Activated CD4-positive, alpha-beta T cell treated with anti-CD3 and anti-CD28 coated beads, Interleukin-2, amount 10 ng/mL, durations not matched to agents 7 days and 5 days (primary cell): ENCODE measurements at regions not wholly inside any gene's neighbourhood (a gene's known extent, or its start where the extent isn't known, plus 50 kb on each side); places are given as distances from the start of the nearest gene placed in this dataset.

Experiments
- CTCF ChIA-PET: fragments of 350-600 bp; sonication (Branson Sonifier 250); formaldehyde crosslinking; loops from one replicate; lab custom pipeline; 2021; ENCODE audit warnings: antibody characterized with exemption; lab: Charles Lee
- POLR2A ChIA-PET: fragments of 350-600 bp; sonication (Branson Sonifier 250); formaldehyde crosslinking; loops from one replicate; lab custom pipeline; 2021; ENCODE audit warnings: antibody characterized with exemption; lab: Charles Lee
- DNase-seq: peaks from one replicate; pipeline ENCODE4 v3.0.0-alpha.2; 2020
- H3K27ac Mint-ChIP-seq: one replicate; pipeline ENCODE4 v1.8.0; 2021; ENCODE audit warnings: mild to moderate bottlenecking, moderate library complexity, mixed read lengths
- H3K27me3 Mint-ChIP-seq: one replicate; pipeline ENCODE4 v1.8.0; 2021; ENCODE audit warnings: mixed read lengths
- H3K36me3 Mint-ChIP-seq: one replicate; pipeline ENCODE4 v1.8.0; 2021; ENCODE audit warnings: low read depth, mixed read lengths
- H3K4me1 Mint-ChIP-seq: one replicate; pipeline ENCODE4 v1.8.0; 2021; ENCODE audit warnings: mixed read lengths
- H3K4me3 Mint-ChIP-seq: one replicate; pipeline ENCODE4 v1.8.0; 2021; ENCODE audit warnings: mild to moderate bottlenecking, moderate library complexity, mixed read lengths
- H3K9me3 Mint-ChIP-seq: one replicate; pipeline ENCODE4 v1.8.0; 2021; ENCODE audit warnings: mixed read lengths

DNA sequence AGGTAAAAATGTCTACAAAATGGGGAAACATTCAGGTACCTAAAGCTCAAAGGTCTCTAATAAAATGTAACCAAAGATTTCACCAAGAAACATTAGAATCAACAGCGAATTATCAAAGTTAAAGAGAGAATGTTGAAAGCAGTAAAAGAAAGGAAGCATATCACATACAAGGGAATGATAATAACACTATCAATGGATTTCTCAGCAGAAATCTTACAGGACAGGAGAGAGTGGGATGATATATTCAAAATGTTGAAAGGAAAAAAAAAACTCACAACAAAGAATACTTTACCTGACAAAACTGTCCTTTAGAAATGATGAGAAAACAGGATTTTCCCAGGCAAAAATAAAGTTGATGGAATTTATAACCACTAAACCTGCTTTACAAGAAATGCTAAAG lies 591.2 kb upstream of the POU3F3 start:
- no peak overlapping the region for H3K27ac Mint-ChIP-seq
- no peaks in the 10 kb centered on the region for H3K27me3 Mint-ChIP-seq
- ChIA-PET POLR2A (no interaction called here), CTCF (no interaction called here)
- no peaks in the 10 kb centered on the region for H3K4me1 Mint-ChIP-seq
- H3K9me3 Mint-ChIP-seq = peaks cover 23% of the 10 kb centered on the region
- no peaks in the 10 kb centered on the region for H3K36me3 Mint-ChIP-seq
- H3K4me3 Mint-ChIP-seq = no peak overlapping the region
- DNase-seq = no peak

DNA sequence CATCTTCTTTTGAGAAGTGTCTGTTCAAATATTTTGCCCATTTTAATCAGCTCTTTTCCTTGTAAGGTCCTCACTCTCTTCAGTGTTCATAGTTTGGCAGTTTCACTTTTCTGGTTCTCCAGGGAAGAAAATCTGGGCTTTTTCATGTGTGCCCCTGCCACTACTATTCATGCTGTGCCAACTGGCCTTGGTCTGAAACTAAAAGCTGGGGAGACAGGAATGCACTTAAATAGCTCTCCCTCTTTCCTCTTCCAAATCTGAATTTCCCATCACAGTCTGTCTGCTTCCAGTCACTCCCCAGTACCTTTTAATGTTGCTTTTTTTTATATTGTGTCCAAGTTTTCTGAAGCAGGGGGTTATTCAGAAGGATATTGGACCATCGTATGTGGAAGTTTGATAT lies 574.3 kb upstream of the POU3F3 start:
- Mint-ChIP-seq H3K36me3 (no peaks in the 10 kb centered on the region), H3K4me3 (no peak overlapping the region), H3K4me1 (no peaks in the 10 kb centered on the region), H3K27ac (no peak overlapping the region), H3K9me3 (no peaks in the 10 kb centered on the region), H3K27me3 (no peaks in the 10 kb centered on the region)
- DNase-seq = no peak
- ChIA-PET POLR2A (no interaction called here), CTCF (no interaction called here)

DNA sequence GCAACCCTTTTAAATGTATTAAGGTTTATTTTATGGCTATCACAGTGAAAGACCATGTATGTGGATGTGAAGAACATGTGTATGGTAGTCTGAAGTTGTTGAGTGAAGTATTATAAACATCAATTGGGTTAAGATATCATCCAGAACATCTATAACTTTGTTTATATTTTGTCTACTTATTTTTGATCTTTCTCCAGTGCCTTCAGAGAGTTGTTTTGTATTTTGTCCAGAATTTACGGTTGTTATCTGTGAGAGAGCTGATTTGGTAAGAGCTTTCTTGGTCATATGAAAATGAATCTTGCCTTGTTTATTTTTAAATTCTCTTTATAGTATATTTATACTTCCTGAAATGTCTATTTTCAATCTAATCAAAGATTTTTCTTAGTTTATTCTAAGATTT lies 573.7 kb upstream of the POU3F3 start:
- Mint-ChIP-seq H3K27ac (no peak overlapping the region), H3K36me3 (no peaks in the 10 kb centered on the region), H3K4me3 (no peak overlapping the region), H3K9me3 (no peaks in the 10 kb centered on the region), H3K4me1 (no peaks in the 10 kb centered on the region), H3K27me3 (no peaks in the 10 kb centered on the region)
- ChIA-PET POLR2A (no interaction called here), CTCF (no interaction called here)
- DNase-seq = no peak

DNA sequence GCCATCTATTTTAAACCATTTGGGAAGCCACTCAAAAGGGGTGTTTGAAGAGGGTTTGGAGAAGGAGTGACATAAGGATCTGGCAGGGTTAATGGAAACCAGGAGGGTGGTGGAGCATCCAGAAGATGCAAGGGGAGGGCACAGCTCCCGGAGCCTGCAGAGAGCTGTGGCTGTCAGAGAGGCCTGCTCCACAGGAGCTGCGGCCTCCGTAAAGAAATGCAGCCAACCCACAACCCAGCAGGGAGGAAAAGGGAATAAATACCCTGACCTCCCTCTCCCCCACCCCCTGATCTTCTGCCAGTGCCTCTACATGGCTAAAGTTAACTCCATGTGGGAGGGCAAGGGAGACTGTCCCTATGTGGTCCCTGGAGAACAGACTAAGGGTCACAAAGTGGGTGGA lies 567.1 kb upstream of the POU3F3 start:
- no peak overlapping the region for H3K27ac Mint-ChIP-seq
- no peaks in the 10 kb centered on the region for H3K9me3 Mint-ChIP-seq
- ChIA-PET POLR2A (no interaction called here), CTCF (no interaction called here)
- H3K27me3 Mint-ChIP-seq = no peaks in the 10 kb centered on the region
- H3K4me3 Mint-ChIP-seq = no peak overlapping the region
- H3K4me1 Mint-ChIP-seq = no peaks in the 10 kb centered on the region
- no peak for DNase-seq
- H3K36me3 Mint-ChIP-seq = no peaks in the 10 kb centered on the region

DNA sequence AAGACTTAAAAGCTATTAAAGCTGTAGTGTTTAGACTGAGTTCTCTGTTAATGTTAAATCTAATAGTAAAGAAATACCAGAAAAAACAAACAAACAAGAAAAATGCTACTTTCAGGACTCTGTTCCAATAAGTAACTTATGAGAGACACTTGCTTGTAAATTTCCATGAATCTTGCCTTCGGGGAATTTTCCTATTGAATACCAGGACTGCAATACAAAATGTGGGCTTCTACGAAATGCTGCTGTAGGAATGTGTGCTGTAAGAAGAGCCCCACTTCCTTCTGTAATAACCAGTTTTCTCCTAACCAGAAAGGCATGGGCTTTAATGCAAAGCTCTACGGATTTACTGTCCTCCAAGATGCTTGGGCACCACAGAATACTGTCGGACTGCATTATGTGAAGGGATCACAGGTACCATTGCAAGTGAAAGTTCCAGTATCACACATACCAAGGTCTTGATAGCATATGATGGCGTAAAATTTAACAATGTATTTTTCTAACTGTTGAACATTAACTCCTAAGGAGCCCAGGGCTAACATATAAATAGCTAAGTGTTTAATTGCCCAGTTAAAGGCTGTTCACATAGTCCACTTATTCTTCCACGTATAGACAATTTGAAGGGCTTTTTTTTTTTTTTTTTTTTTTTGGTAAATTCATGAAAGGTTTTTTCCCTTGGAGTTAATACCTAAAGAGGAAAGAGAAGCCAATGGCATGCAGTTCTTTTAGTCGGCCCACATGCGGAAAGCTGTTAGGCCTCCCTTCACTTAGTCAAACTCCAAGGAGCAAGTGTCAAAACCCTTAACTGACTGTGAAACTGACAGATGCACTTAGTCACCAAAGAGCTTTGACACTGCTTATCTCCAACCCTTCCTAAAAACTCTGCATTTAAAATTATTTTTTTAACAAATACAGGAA lies 564.0 kb upstream of the POU3F3 start:
- CTCF ChIA-PET = no interaction called here

DNA sequence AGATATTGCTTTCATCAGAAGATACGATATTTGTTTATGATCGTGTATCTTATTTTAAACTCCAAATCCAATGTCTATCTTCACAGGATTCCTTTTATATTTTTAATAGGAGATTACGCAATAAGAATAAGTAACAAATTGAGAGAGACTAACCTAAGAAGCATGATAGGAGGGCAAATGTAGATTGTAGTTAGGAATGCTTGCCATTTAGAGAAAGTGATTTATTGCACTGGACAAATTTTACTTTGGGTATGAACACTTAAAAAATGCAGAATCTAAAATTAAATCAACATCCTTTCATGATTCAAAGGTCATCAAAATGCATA lies 563.4 kb upstream of the POU3F3 start:
- H3K27ac Mint-ChIP-seq = no peak overlapping the region

More for the DNA sequence above, 564.0 kb upstream of the POU3F3 start:
- Mint-ChIP-seq H3K27ac (no peak overlapping the region), H3K4me3 (no peak overlapping the region), H3K27me3 (no peaks in the 10 kb centered on the region), H3K36me3 (no peaks in the 10 kb centered on the region), H3K4me1 (no peaks in the 10 kb centered on the region), H3K9me3 (no peaks in the 10 kb centered on the region)
- no peak for DNase-seq
- POLR2A ChIA-PET = no interaction called here

DNA sequence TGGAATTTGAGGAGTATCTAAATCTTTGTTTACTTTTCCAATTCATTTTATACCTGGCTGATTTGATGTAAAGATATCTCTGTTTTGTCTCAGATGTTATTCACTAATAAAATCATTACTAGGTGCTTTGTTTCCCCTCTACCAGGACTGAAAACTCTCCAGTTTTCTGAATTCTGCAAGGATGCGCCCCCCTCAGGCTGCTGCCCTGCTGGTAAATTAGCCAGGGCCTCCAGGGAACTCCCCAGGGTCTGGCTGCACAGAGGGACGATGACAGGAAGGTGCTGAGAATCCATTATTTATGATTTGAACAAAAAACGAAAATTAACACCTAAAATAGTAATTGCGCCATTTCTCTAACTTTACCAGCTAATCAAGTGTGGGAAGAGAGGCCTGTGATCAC lies 541.2 kb upstream of the POU3F3 start:
- Mint-ChIP-seq H3K27me3 (no peaks in the 10 kb centered on the region), H3K9me3 (no peaks in the 10 kb centered on the region)

More for the DNA sequence above, 563.4 kb upstream of the POU3F3 start:
- Mint-ChIP-seq H3K9me3 (no peaks in the 10 kb centered on the region), H3K27me3 (no peaks in the 10 kb centered on the region), H3K36me3 (no peaks in the 10 kb centered on the region), H3K4me1 (no peaks in the 10 kb centered on the region), H3K4me3 (no peak overlapping the region)
- no peak for DNase-seq
- POLR2A ChIA-PET = no interaction called here
- CTCF ChIA-PET = no interaction called here

DNA sequence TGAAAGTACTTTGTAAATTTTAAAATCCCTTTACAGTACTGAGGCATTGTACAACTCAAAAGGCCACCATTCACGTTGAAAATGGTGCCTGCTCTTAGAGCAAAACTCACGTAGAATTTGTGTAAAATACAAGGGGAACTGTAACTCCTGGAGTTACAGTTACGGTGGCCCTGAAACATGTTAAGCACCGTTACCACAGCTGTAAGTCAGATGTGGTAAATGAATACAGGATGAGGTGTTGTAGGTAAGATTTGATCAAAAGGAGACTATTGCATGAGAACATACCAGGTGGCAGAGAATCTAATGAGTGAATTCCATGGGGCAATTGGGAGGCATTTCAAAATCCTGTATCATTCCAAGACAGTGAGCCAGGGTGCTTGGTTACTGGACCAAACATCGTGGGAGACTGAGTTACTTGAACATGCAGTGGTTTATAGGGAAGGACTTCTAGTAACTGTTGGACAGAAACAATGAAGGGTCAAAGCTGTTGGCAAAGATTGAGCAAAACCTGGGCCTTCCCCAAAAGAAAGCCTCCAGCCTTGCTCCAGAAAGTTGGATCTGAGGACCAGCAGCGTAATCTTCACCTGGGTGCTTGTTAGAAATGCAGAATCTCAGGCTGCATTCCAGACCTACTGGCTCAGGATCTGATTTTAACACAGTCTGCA lies 535.8 kb upstream of the POU3F3 start:
- POLR2A ChIA-PET = no interaction called here
- Mint-ChIP-seq H3K4me1 (no peaks in the 10 kb centered on the region), H3K4me3 (no peak overlapping the region), H3K36me3 (no peaks in the 10 kb centered on the region), H3K27me3 (peaks cover 18% of the 10 kb centered on the region), H3K9me3 (no peaks in the 10 kb centered on the region), H3K27ac (no peak overlapping the region)
- CTCF ChIA-PET = no interaction called here
- no peak for DNase-seq

More for the DNA sequence above, 541.2 kb upstream of the POU3F3 start:
- ChIA-PET CTCF (interaction anchor here (0.6 kb wide), 1 partner anchor 699 kb away, joined by 3 read pairs; no protein-coding TSS in a partner anchor), POLR2A (no interaction called here)
- H3K4me1 Mint-ChIP-seq = no peaks in the 10 kb centered on the region
- no peak for DNase-seq
- H3K36me3 Mint-ChIP-seq = no peaks in the 10 kb centered on the region
- no peak overlapping the region for H3K4me3 Mint-ChIP-seq
- no peak overlapping the region for H3K27ac Mint-ChIP-seq

DNA sequence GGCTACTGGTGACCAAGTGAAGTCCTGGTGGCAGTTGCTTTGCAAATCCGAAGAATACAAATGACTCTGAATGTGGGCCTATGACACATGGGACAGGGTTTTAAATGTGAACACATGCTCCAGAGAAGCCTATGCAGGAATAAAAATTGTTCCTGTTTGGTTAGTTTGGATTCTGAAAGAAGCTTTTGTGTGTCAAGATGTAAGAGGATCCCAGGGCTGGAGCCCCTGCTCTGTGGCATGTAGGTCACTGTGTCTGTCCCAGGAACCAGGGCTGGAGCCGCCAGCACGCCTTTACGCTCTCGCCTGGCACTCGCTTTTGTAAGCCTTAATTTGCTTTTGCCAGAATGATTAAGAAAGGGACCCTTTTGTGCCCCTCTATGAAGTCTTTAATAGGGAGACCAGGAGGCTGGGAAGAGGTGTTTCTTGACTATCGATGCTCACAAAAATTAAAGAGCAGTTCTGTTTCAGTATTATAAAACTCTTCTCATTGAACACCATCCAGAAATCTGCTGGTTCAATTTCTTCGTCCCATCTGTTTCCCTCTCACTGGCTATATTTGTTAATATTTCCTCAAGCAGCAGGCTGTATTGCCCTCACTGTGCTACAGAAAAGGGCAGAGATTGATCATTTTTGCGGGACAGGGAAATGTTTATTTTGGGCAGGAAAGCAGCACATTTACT lies 532.7 kb upstream of the POU3F3 start:
- H3K9me3 Mint-ChIP-seq = no peaks in the 10 kb centered on the region
- no peaks in the 10 kb centered on the region for H3K4me1 Mint-ChIP-seq
- CTCF ChIA-PET = no interaction called here
- POLR2A ChIA-PET = interaction anchor here (0.5 kb wide), 1 partner anchor 112 kb away, joined by 4 read pairs; no protein-coding TSS in a partner anchor
- no peaks in the 10 kb centered on the region for H3K36me3 Mint-ChIP-seq
- DNase-seq = no peak
- H3K27me3 Mint-ChIP-seq = peaks cover 19% of the 10 kb centered on the region
- no peak overlapping the region for H3K4me3 Mint-ChIP-seq
- H3K27ac Mint-ChIP-seq = no peak overlapping the region

DNA sequence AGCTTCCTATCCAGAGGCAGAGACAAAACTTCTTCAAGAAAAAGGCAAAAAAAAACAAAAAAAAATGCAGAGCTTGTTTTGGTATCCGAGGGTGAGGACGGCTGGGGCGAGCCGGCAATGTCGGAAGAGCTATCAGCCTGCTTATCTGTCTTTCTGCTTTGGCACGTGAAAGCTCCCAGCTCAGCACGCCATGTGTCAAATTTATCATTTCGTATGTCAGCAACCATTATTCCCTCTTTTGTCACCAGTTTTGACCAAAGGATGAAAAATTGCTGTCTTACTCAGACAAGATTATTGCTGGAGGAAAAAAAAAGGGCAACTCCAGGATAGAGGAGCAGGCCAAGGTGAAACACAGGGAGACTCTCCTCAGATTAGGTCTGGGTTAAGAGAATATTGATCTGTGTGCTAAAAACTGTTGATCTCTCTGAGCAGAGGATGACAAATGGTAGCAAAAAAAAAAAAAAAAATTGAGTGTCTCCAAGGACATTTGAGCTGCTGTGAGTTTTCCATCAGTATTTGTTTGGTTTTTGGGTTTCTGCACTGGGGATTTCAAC lies 532.0 kb upstream of the POU3F3 start:
- ChIA-PET CTCF (no interaction called here), POLR2A (interaction anchor here (0.5 kb wide), 1 partner anchor 113 kb away, joined by 4 read pairs; no protein-coding TSS in a partner anchor)
- no peak overlapping the region for H3K27ac Mint-ChIP-seq
- H3K4me1 Mint-ChIP-seq = no peaks in the 10 kb centered on the region
- DNase-seq = no peak
- no peak overlapping the region for H3K4me3 Mint-ChIP-seq
- no peaks in the 10 kb centered on the region for H3K36me3 Mint-ChIP-seq
- no peaks in the 10 kb centered on the region for H3K9me3 Mint-ChIP-seq
- H3K27me3 Mint-ChIP-seq = peaks cover 19% of the 10 kb centered on the region

DNA sequence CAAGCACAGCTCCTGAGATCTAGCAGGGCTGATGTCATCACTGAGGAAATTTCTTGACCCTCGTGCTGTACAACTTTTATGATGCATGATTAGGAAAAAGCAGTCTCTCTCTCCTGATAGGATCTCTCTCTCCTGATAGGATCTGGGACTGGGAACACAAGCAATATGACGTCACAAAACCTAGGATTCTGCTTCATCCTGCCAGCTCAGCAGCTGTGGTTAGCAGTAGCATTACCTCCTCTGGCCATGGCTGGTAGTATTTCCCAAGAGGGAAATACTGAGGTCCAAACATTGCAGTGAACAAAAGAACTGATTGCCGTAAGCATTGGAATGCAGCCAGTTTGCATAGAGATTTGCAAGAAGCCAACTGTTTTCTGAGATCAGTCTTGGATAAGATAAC lies 521.2 kb upstream of the POU3F3 start:
- POLR2A ChIA-PET = no interaction called here
- no peak overlapping the region for H3K27ac Mint-ChIP-seq
- H3K9me3 Mint-ChIP-seq = peaks cover 2% of the 10 kb centered on the region
- no peak for DNase-seq
- H3K4me1 Mint-ChIP-seq = no peaks in the 10 kb centered on the region
- CTCF ChIA-PET = no interaction called here
- no peaks in the 10 kb centered on the region for H3K27me3 Mint-ChIP-seq
- no peak overlapping the region for H3K4me3 Mint-ChIP-seq
- H3K36me3 Mint-ChIP-seq = no peaks in the 10 kb centered on the region

DNA sequence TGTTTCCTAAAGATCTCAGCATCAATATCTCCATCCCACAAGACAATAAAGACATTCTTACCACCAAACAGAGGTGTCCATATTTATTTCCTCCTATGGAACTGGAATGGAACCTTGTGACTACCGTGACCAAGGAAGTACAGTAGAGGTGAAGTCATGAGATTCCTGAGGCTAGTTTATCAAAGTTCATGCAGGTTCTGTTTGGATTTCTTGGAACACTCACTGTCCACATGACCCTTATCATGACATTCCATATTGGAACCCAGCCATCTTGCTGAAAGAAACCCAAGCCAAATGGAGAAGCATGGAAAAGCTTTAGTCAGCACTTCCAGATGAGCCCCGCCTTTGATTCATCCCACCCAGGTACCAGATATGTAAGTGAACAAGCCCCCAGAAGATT lies 516.0 kb upstream of the POU3F3 start:
- H3K4me3 Mint-ChIP-seq = no peak overlapping the region
- H3K9me3 Mint-ChIP-seq = peaks cover 2% of the 10 kb centered on the region
- DNase-seq = no peak
- no peaks in the 10 kb centered on the region for H3K36me3 Mint-ChIP-seq
- H3K27me3 Mint-ChIP-seq = no peaks in the 10 kb centered on the region
- no peak overlapping the region for H3K27ac Mint-ChIP-seq
- ChIA-PET CTCF (no interaction called here), POLR2A (no interaction called here)
- no peaks in the 10 kb centered on the region for H3K4me1 Mint-ChIP-seq

DNA sequence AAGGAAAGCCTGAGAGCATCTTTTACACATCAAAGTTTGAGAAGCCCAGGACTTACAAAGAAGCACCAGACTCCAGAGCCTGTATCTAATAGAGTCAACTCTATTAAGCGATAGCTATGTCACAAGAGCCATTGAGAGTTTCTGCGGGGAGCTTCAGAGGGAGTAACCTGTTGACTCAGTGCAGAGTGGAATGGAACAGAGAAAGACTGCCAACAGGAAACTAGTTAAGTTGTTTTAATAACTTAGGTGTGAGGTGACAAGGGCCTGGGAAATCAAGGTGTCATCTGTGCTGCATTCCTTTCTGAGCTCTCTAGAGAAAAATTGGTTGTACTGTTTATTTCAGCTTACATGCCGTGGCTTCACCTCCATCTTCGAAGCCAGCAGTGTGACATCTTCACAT lies 513.8 kb upstream of the POU3F3 start:
- CTCF ChIA-PET = no interaction called here
- Mint-ChIP-seq H3K27ac (no peak overlapping the region), H3K36me3 (no peaks in the 10 kb centered on the region), H3K4me1 (no peaks in the 10 kb centered on the region), H3K9me3 (peaks cover 2% of the 10 kb centered on the region), H3K4me3 (no peak overlapping the region), H3K27me3 (no peaks in the 10 kb centered on the region)
- POLR2A ChIA-PET = no interaction called here
- DNase-seq = no peak
